ENCODE measurements at regions not wholly inside any gene's neighbourhood (a gene's known extent, or its start where the extent isn't known, plus 50 kb on each side); places are given as distances from the start of the nearest gene placed in this dataset.

- no peak overlapping the region for H3K4me3 ChIP-seq (ENCODE audit: low read length)
- no peak for DNase-seq (ENCODE audit: low read depth)
- TF ChIP-seq CTCF (conservative IDR thresholded peaks at IDR 0.05; ENCODE audit: low read depth, low read length) = no peak
Observed at GRCh38 chr1:175894581-175894980, 151.2 kb upstream of the TNR start.

- no peak for DNase-seq (ENCODE audit: low read depth)
- no peak for TF ChIP-seq CTCF (conservative IDR thresholded peaks at IDR 0.05; ENCODE audit: low read depth, low read length)
- no peak overlapping the region for H3K4me3 ChIP-seq (ENCODE audit: low read length)
Observed at GRCh38 chr1:175893192-175893591, 149.8 kb upstream of the TNR start.

GRCh38 chr1:175892686-175893085, 149.3 kb upstream of the TNR start:
- H3K4me3 ChIP-seq (ENCODE audit: low read length) = no peak overlapping the region
- no peak for TF ChIP-seq CTCF (conservative IDR thresholded peaks at IDR 0.05; ENCODE audit: low read depth, low read length)
- no peak for DNase-seq (ENCODE audit: low read depth)

- TF ChIP-seq CTCF (conservative IDR thresholded peaks at IDR 0.05; ENCODE audit: low read depth, low read length) = no peak
- DNase-seq (ENCODE audit: low read depth) = no peak
- H3K4me3 ChIP-seq (ENCODE audit: low read length) = no peak overlapping the region
Observed at GRCh38 chr1:175891783-175892309, 148.5 kb upstream of the TNR start.

GRCh38 chr1:175890958-175891357, 147.6 kb upstream of the TNR start:
- H3K4me3 ChIP-seq (ENCODE audit: low read length) = no peak overlapping the region
- DNase-seq (ENCODE audit: low read depth) = no peak
- TF ChIP-seq CTCF (conservative IDR thresholded peaks at IDR 0.05; ENCODE audit: low read depth, low read length) = no peak

- DNase-seq (ENCODE audit: low read depth) = no peak
- H3K4me3 ChIP-seq (ENCODE audit: low read length) = no peak overlapping the region
- no peak for TF ChIP-seq CTCF (conservative IDR thresholded peaks at IDR 0.05; ENCODE audit: low read depth, low read length)
Observed at GRCh38 chr1:175889848-175890247, 146.5 kb upstream of the TNR start.

GRCh38 chr1:175888996-175889395, 145.6 kb upstream of the TNR start:
- DNase-seq (ENCODE audit: low read depth) = no peak
- TF ChIP-seq CTCF (conservative IDR thresholded peaks at IDR 0.05; ENCODE audit: low read depth, low read length) = no peak
- no peak overlapping the region for H3K4me3 ChIP-seq (ENCODE audit: low read length)
